ENCODE measurements at regions not wholly inside any gene's neighbourhood (a gene's known extent, or its start where the extent isn't known, plus 50 kb on each side); places are given as distances from the start of the nearest gene placed in this dataset.

GRCh38 chrX:5054852-5055251 lies 1173.8 kb downstream of the NLGN4X start:
- DNase-seq = no peak

- DNase-seq = no peak
These were observed 1176.7 kb downstream of the NLGN4X start for GRCh38 chrX:5051831-5052491.

GRCh38 chrX:5042563-5042962 lies 1186.1 kb downstream of the NLGN4X start:
- no peak for DNase-seq

- DNase-seq = no peak
These were observed 1196.9 kb downstream of the NLGN4X start for GRCh38 chrX:5031792-5032191.

GRCh38 chrX:5015451-5015850 lies 1213.2 kb downstream of the NLGN4X start:
- DNase-seq = no peak

- DNase-seq = no peak
These were observed 1233.8 kb downstream of the NLGN4X start for GRCh38 chrX:4994855-4995254.

GRCh38 chrX:4978613-4979012 lies 1250.1 kb downstream of the NLGN4X start:
- DNase-seq = no peak

GRCh38 chrX:4971646-4972045 lies 1257.0 kb downstream of the NLGN4X start:
- DNase-seq = no peak

GRCh38 chrX:4964112-4964511 lies 1250.7 kb upstream of the PRKX start:
- no peak for DNase-seq

- DNase-seq = no peak
These were observed 1250.0 kb upstream of the PRKX start for GRCh38 chrX:4963432-4963831.

- DNase-seq = no peak
These were observed 1231.3 kb upstream of the PRKX start for GRCh38 chrX:4944767-4945166.

GRCh38 chrX:4936315-4936714 lies 1222.9 kb upstream of the PRKX start:
- no peak for DNase-seq

GRCh38 chrX:4935846-4936245 lies 1222.4 kb upstream of the PRKX start:
- DNase-seq = no peak

GRCh38 chrX:4935401-4935800 lies 1222.0 kb upstream of the PRKX start:
- no peak for DNase-seq

- no peak for DNase-seq
These were observed 1219.3 kb upstream of the PRKX start for GRCh38 chrX:4932790-4933189.

GRCh38 chrX:4930426-4930825 lies 1217.0 kb upstream of the PRKX start:
- DNase-seq = no peak

GRCh38 chrX:4925911-4926310 lies 1212.5 kb upstream of the PRKX start:
- DNase-seq = no peak

GRCh38 chrX:4909348-4909747 lies 1195.9 kb upstream of the PRKX start:
- no peak for DNase-seq

GRCh38 chrX:4905576-4905975 lies 1192.1 kb upstream of the PRKX start:
- DNase-seq = no peak

GRCh38 chrX:4881277-4881676 lies 1167.8 kb upstream of the PRKX start:
- DNase-seq = no peak

GRCh38 chrX:4878640-4879039 lies 1165.2 kb upstream of the PRKX start:
- DNase-seq = no peak

- no peak for DNase-seq
These were observed 1162.8 kb upstream of the PRKX start for GRCh38 chrX:4876268-4876667.

GRCh38 chrX:4851534-4851933 lies 1138.1 kb upstream of the PRKX start:
- DNase-seq = no peak

- DNase-seq = no peak
These were observed 1136.9 kb upstream of the PRKX start for GRCh38 chrX:4850312-4850711.

- no peak for DNase-seq
These were observed 1130.9 kb upstream of the PRKX start for GRCh38 chrX:4844376-4844775.
